K562 (cell line): ENCODE measurements at regions not wholly inside any gene's neighbourhood (a gene's known extent, or its start where the extent isn't known, plus 50 kb on each side); places are given as distances from the start of the nearest gene placed in this dataset.

Experiments used
- ATAC-seq: fragments of 200-7000 bp; cut with Tn5 transposase; 3 replicates; pipeline ENCODE4 v1.9.1; 2020; ENCODE audit warnings: moderate library complexity
- BruUV-seq: library from RNA; stranded (reverse); fragments of 400-500 nt; replicated peaks from 2 replicates; lab custom pipeline; 2021; lab: Mats Ljungman, UMichigan
- CTCF ChIA-PET: fragments of 300-600 bp; formaldehyde crosslinking; extraction: SDS; loops from one replicate; lab custom pipeline; 2021; ENCODE audit warnings: low intra/inter-chr PET ratio; lab: Yijun Ruan, JAX
- POLR2A ChIA-PET: fragments of 300-600, 350-650 bp; sonication (Branson Sonifier 250); formaldehyde crosslinking; extraction: SDS; loops from one replicate; lab custom pipeline; 2021; ENCODE audit warnings: antibody characterized with exemption, inconsistent platforms; lab: Yijun Ruan, JAX
- DNase-seq, 4 experiments: peaks; one replicate each; pipeline versions ENCODE4 v3.0.0 to v3.0.0-alpha.2; 2011 to 2018; ENCODE audit warnings: low spot score in 3 of 4, mixed read lengths in 3 of 4; ENCODE audit errors: extremely low read depth in 1 of 4
- FAIRE-seq: peaks from 2 replicates; lab custom pipeline; 2011; peaks lifted over from hg19 to GRCh38; lab: Jason Lieb, UNC
- H2AFZ ChIP-seq: 2 replicates; pipeline ENCODE4 v1.6.0; 2011; ENCODE audit warnings: low read depth, low read length, control low read depth, inconsistent platforms
- H3K27ac ChIP-seq: fragments of 200-600 bp; 3 replicates; pipeline ENCODE4 v1.8.0; 2011; ENCODE audit warnings: low read depth, mild to moderate bottlenecking, control low read depth, inconsistent platforms, low read length, moderate library complexity, mixed read lengths; ENCODE audit errors: extremely low read depth
- H3K27me3 ChIP-seq, 2 experiments: fragments of 300-600 bp in 1 of 2; 2 replicates in 1 of 2; 3 replicates in 1 of 2; pipeline versions ENCODE4 v1.6.0 to v1.8.0; 2011; ENCODE audit warnings: inconsistent platforms in 2 of 2, low read length in 2 of 2, mild to moderate bottlenecking in 1 of 2, mixed read lengths in 1 of 2, moderate library complexity in 1 of 2; ENCODE audit not compliant: control insufficient read depth in 2 of 2, insufficient read depth in 2 of 2
- H3K36me3 ChIP-seq: fragments of 300-600 bp; 3 replicates; pipeline ENCODE4 v1.8.0; 2011; ENCODE audit warnings: mild to moderate bottlenecking, low read length, inconsistent platforms; ENCODE audit not compliant: control insufficient read depth, insufficient read depth
- H3K4me1 ChIP-seq, 2 experiments: fragments of 200-600 bp in 1 of 2; replicated peaks in 1 of 2; 2 replicates in 1 of 2; 3 replicates in 1 of 2; pipeline versions ENCODE4 v1.5.1 to v1.8.0; 2011; ENCODE audit warnings: inconsistent platforms in 2 of 2, low read length in 2 of 2, mild to moderate bottlenecking in 1 of 2, mixed read lengths in 1 of 2, moderate library complexity in 1 of 2; ENCODE audit not compliant: control insufficient read depth in 2 of 2, insufficient read depth in 2 of 2
- H3K4me2 ChIP-seq: 2 replicates; pipeline ENCODE4 v1.6.1; 2011; ENCODE audit warnings: low read length, control low read depth, inconsistent platforms, mixed read lengths; ENCODE audit not compliant: insufficient read depth
- H3K4me3 ChIP-seq: fragments of 200-600 bp; sonication (generic), shearing (Covaris generic); 2 replicates; pipeline ENCODE4 v1.5.1; 2016; ENCODE audit warnings: control low read depth, inconsistent platforms
- H3K79me2 ChIP-seq: fragments of 200-600 bp; 3 replicates; pipeline ENCODE4 v1.8.0; 2011; ENCODE audit warnings: low read length, inconsistent platforms; ENCODE audit not compliant: control insufficient read depth, insufficient read depth
- H3K9ac ChIP-seq, 2 experiments: 2 replicates each; pipeline versions ENCODE4 v1.6.0 to v1.6.1; 2011; ENCODE audit warnings: low read depth in 2 of 2, low read length in 2 of 2, control low read depth in 1 of 2, inconsistent platforms in 1 of 2, mild to moderate bottlenecking in 1 of 2, mixed read lengths in 1 of 2; ENCODE audit not compliant: insufficient read depth in 1 of 2
- H3K9me1 ChIP-seq: one replicate; pipeline ENCODE4 v1.6.0; 2011; ENCODE audit warnings: inconsistent platforms, mild to moderate bottlenecking, low read length, moderate library complexity; ENCODE audit not compliant: control insufficient read depth, insufficient read depth
- H3K9me3 ChIP-seq: replicated peaks from 2 replicates; pipeline ENCODE4 v1.5.1; 2011; ENCODE audit warnings: low read depth, low read length, inconsistent platforms; ENCODE audit not compliant: control insufficient read depth, insufficient read depth
- H4K20me1 ChIP-seq: replicated peaks from 2 replicates; pipeline ENCODE4 v1.6.1; 2011; ENCODE audit warnings: low read length, inconsistent platforms, mixed read lengths; ENCODE audit not compliant: control insufficient read depth, insufficient read depth
- BCL6 ChIP-seq: fragments of 250-450 bp; sonication (Bioruptor Pico); IDR thresholded peaks from 2 replicates; pipeline ENCODE4 v1.4.0; 2020
- DIDO1 ChIP-seq: fragments of 450-650 bp; IDR thresholded peaks from 2 replicates; pipeline ENCODE4 v1.6.1; 2016; ENCODE audit warnings: low read depth, missing biosample characterization, missing genetic modification characterization
- DMBX1 ChIP-seq: fragments of 250-450 bp; sonication (Bioruptor Pico); IDR thresholded peaks from 2 replicates; pipeline ENCODE4 v1.8.0; 2022; ENCODE audit warnings: inconsistent platforms, mild to moderate bottlenecking, moderate library complexity, borderline replicate concordance
- NFRKB ChIP-seq: fragments of 450-650 bp; IDR thresholded peaks from 2 replicates; pipeline ENCODE4 v1.6.1; 2016; ENCODE audit warnings: low read depth
- PHB ChIP-seq: fragments of 250-450 bp; sonication (Bioruptor Pico); IDR thresholded peaks from 2 replicates; pipeline ENCODE4 v1.5.0; 2021
- ZNF282 ChIP-seq: sonication (generic); formaldehyde crosslinking; IDR thresholded peaks from 2 replicates; pipeline ENCODE4 v1.8.1; 2023; ENCODE audit warnings: missing genetic modification reagents
- WGBS: fragments of 100-300 bp; shearing (Covaris generic); methylation state at CpG from one replicate; pipeline ENCODE4 v1.1.6; 2016; ENCODE audit warnings: low coverage, mixed read lengths; ENCODE audit not compliant: insufficient coverage; ENCODE audit errors: missing lambda C conversion rate; 5-methylcytosine and 5-hydroxymethylcytosine counted together
- in situ Hi-C: fragments of 300-500 bp; cut with MboI; formaldehyde crosslinking; loops from 4 replicates; pipeline ENCODE4 v1.15.0; 2018; ENCODE audit warnings: inconsistent platforms, mixed read lengths
- intact Hi-C: fragments of 100-400 bp; cut with micrococcal nuclease; formaldehyde crosslinking; loops from 2 replicates; pipeline ENCODE4 v1.14.2; 2022
- TF ChIP-seq, protein P1 (sequence below): IDR thresholded peaks from 3 replicates; pipeline ENCODE4 v1.6.1; 2011; ENCODE audit warnings: borderline replicate concordance, mild to moderate bottlenecking, moderate library complexity; ENCODE audit not compliant: insufficient read length; ENCODE audit errors: extremely low read depth
- TF ChIP-seq, protein P2 (sequence below), 2 experiments: fragments of 450-650 bp; IDR thresholded peaks; 2 replicates each; pipeline ENCODE4 v1.6.1; 2018; ENCODE audit warnings: mild to moderate bottlenecking in 2 of 2, low read depth in 1 of 2; ENCODE audit not compliant: partially characterized antibody in 2 of 2

DNA sequence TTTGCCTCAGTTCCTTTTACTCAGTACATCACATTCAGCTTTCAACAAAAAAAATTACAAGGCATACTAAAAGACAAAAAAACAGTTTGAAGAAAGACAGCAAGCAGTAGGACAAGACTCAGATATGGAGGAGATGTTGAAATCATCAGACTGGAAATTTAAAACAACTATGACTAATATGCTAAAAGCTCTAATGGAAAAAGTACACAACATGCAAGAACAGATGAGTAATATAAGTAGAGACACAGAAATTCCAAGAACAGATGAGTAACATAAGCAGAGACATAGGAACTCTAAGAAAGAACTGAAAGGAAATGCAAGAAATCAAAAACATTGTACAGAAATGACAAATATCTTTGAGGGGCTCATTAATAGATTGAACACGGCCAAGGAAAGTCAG, 402.6 kb downstream of the NEBL start:
- Histone ChIP-seq H3K9me3 (no peaks in the 10 kb centered on the region), H3K4me1 (no peaks in the 10 kb centered on the region), H3K27ac (no peak overlapping the region), H3K79me2 (no peaks in the 10 kb centered on the region), H3K36me3 (no peaks in the 10 kb centered on the region), H3K4me3 (no peak overlapping the region), H4K20me1 (no peaks in the 10 kb centered on the region), H3K4me2 (no peak overlapping the region), H3K9me1 (no peaks in the 10 kb centered on the region), H2AFZ (no peak overlapping the region), H3K27me3 (no peaks in the 10 kb centered on the region), H3K9ac (no peak overlapping the region)
- TF ChIP-seq ZNF282 (CRISPR knock-in tag) (no peak), PHB (CRISPR knock-in tag) (no peak), NFRKB (no peak), DIDO1 (tag) (no peak), DMBX1 (CRISPR knock-in tag) (no peak), BCL6 (CRISPR knock-in tag) (no peak)
- TF ChIP-seq, protein P1, sequence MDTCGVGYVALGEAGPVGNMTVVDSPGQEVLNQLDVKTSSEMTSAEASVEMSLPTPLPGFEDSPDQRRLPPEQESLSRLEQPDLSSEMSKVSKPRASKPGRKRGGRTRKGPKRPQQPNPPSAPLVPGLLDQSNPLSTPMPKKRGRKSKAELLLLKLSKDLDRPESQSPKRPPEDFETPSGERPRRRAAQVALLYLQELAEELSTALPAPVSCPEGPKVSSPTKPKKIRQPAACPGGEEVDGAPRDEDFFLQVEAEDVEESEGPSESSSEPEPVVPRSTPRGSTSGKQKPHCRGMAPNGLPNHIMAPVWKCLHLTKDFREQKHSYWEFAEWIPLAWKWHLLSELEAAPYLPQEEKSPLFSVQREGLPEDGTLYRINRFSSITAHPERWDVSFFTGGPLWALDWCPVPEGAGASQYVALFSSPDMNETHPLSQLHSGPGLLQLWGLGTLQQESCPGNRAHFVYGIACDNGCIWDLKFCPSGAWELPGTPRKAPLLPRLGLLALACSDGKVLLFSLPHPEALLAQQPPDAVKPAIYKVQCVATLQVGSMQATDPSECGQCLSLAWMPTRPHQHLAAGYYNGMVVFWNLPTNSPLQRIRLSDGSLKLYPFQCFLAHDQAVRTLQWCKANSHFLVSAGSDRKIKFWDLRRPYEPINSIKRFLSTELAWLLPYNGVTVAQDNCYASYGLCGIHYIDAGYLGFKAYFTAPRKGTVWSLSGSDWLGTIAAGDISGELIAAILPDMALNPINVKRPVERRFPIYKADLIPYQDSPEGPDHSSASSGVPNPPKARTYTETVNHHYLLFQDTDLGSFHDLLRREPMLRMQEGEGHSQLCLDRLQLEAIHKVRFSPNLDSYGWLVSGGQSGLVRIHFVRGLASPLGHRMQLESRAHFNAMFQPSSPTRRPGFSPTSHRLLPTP, result no peak
- TF ChIP-seq, protein P2, sequence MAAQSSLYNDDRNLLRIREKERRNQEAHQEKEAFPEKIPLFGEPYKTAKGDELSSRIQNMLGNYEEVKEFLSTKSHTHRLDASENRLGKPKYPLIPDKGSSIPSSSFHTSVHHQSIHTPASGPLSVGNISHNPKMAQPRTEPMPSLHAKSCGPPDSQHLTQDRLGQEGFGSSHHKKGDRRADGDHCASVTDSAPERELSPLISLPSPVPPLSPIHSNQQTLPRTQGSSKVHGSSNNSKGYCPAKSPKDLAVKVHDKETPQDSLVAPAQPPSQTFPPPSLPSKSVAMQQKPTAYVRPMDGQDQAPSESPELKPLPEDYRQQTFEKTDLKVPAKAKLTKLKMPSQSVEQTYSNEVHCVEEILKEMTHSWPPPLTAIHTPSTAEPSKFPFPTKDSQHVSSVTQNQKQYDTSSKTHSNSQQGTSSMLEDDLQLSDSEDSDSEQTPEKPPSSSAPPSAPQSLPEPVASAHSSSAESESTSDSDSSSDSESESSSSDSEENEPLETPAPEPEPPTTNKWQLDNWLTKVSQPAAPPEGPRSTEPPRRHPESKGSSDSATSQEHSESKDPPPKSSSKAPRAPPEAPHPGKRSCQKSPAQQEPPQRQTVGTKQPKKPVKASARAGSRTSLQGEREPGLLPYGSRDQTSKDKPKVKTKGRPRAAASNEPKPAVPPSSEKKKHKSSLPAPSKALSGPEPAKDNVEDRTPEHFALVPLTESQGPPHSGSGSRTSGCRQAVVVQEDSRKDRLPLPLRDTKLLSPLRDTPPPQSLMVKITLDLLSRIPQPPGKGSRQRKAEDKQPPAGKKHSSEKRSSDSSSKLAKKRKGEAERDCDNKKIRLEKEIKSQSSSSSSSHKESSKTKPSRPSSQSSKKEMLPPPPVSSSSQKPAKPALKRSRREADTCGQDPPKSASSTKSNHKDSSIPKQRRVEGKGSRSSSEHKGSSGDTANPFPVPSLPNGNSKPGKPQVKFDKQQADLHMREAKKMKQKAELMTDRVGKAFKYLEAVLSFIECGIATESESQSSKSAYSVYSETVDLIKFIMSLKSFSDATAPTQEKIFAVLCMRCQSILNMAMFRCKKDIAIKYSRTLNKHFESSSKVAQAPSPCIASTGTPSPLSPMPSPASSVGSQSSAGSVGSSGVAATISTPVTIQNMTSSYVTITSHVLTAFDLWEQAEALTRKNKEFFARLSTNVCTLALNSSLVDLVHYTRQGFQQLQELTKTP (IDR thresholded peaks at IDR 0.05; ENCODE audit: low read depth in 1 of 2, partially characterized antibody in 2 of 2), result no peak
- in situ Hi-C loops, result no loop called here
- ChIA-PET CTCF (no interaction called here), POLR2A (no interaction called here)
- no peak for FAIRE-seq
- BruUV-seq, result no TSS peak
- no peak for ATAC-seq
- no peak for DNase-seq
- WGBS, result 0% methylated on average over 1 of the region's 1 CpG
- intact Hi-C loops, result no loop called here
